Adrenal gland (tissue), 9 donors: ENCODE measurements at regions not wholly inside any gene's neighbourhood (a gene's known extent, or its start where the extent isn't known, plus 50 kb on each side); places are given as distances from the start of the nearest gene placed in this dataset.

Experiments
- DNase-seq, 7 donors: peaks; one replicate each; pipeline ENCODE4 v3.0.0-alpha.2; 2019 to 2020
- H3K27ac ChIP-seq, 5 donors: fragments of 200-600 bp; sonication (generic) in 4 of 5; 1 replicate in 3 of 5; 2 replicates in 2 of 5; pipeline versions ENCODE4 v1.5.1 to v1.8.0; 2016 to 2020; ENCODE audit warnings: mild to moderate bottlenecking in 1 of 5
- H3K27me3 ChIP-seq: fragments of 200-600 bp; 2 replicates; pipeline ENCODE4 v1.8.0; 2021
- H3K36me3 ChIP-seq, 2 donors: fragments of 200-600 bp; replicated peaks in 1 of 2; 1 replicate in 1 of 2; 2 replicates in 1 of 2; pipeline versions ENCODE4 v1.5.1 to v1.8.0; 2018 to 2022
- H3K4me1 ChIP-seq, 2 donors: fragments of 200-600 bp; replicated peaks in 1 of 2; 1 replicate in 1 of 2; 2 replicates in 1 of 2; pipeline versions ENCODE4 v1.5.1 to v1.8.0; 2018 to 2021
- H3K4me3 ChIP-seq, 4 donors: fragments of 200-600 bp; sonication (generic) in 3 of 4; one replicate each; pipeline ENCODE4 v1.5.1; 2016 to 2018
- H3K9me3 ChIP-seq, 3 donors: fragments of 200-600 bp; sonication (generic) in 1 of 3; replicated peaks in 1 of 3; 1 replicate in 2 of 3; 2 replicates in 1 of 3; pipeline versions ENCODE4 v1.5.1 to v1.8.0; 2016 to 2021
- CTCF ChIP-seq, 6 experiments: fragments of 450-650 bp in 4 of 6; fragments of 200-600 bp in 2 of 6; sonication (generic) in 1 of 6; IDR thresholded peaks; 1 replicate in 5 of 6; 2 replicates in 1 of 6; pipeline versions ENCODE4 v1.5.1 to v1.8.0; 2016 to 2021; ENCODE audit warnings: antibody characterized with exemption in 6 of 6, mild to moderate bottlenecking in 2 of 6, moderate library complexity in 1 of 6
- POLR2A ChIP-seq, 2 donors: fragments of 450-650 bp; IDR thresholded peaks; one replicate each; pipeline ENCODE4 v1.6.1; 2017; ENCODE audit warnings: antibody characterized with exemption in 2 of 2, mild to moderate bottlenecking in 2 of 2, moderate library complexity in 1 of 2
- WGBS, 4 donors: extraction: QIAGEN DNeasy Blood & Tissue Kit in 2 of 4; methylation state at CpG; one replicate each; pipeline versions ENCODE4 v1.1.5 to v1.1.7; 2013 to 2017; 5-methylcytosine and 5-hydroxymethylcytosine counted together
- intact Hi-C, 2 donors: fragments of 100-400 bp; cut with DNase I; formaldehyde crosslinking; loops; one replicate each; pipeline versions ENCODE4 v1.14.1 to v1.15.0; 2022 to 2023
- donor health status: healthy with polysubstance abuse.
- donor health status: Bipolar disorder and iron deficiency.
- donor health status: DM: yes; HTN: yes; CAD: no.
- donor health status: DM: no; HTN: no; CAD: no.
- donor health status: DM: no; HTN: no; CAD: no.

- H3K4me3 ChIP-seq, result no peak overlapping the region
- TF ChIP-seq POLR2A (IDR thresholded peaks at IDR 0.05) (no peak), CTCF (IDR thresholded peaks at IDR 0.05) (no peak)
- intact Hi-C loops, result no loop called here
- no peaks in the 10 kb centered on the region for H3K36me3 ChIP-seq
- no peak for DNase-seq
- H3K9me3 ChIP-seq, result no peaks in the 10 kb centered on the region
- WGBS, 4 donors, result 92 to 96% (median 95%) methylated on average over 4 of the region's 4 CpGs
- H3K27ac ChIP-seq, result no peak overlapping the region
- H3K4me1 ChIP-seq, result peaks cover 4 to 10% of the 10 kb centered on the region in 2 donors
- no peaks in the 10 kb centered on the region for H3K27me3 ChIP-seq
Measured at GRCh38 chr13:33377411-33377810, 91.9 kb upstream of the STARD13 start.

GRCh38 chr13:33377825-33378224, 92.3 kb upstream of the STARD13 start:
- TF ChIP-seq CTCF (IDR thresholded peaks at IDR 0.05), result no peak
- no peak for TF ChIP-seq POLR2A (IDR thresholded peaks at IDR 0.05)
- no peaks in the 10 kb centered on the region for H3K9me3 ChIP-seq
- peaks cover 4 to 10% of the 10 kb centered on the region in 2 donors for H3K4me1 ChIP-seq
- no peak for DNase-seq
- intact Hi-C loops, result no loop called here
- no peaks in the 10 kb centered on the region for H3K27me3 ChIP-seq
- H3K4me3 ChIP-seq, result no peak overlapping the region
- H3K36me3 ChIP-seq, result no peaks in the 10 kb centered on the region
- H3K27ac ChIP-seq, result no peak overlapping the region

GRCh38 chr13:33379608-33380007, 94.1 kb upstream of the STARD13 start:
- no peak overlapping the region for H3K4me3 ChIP-seq
- intact Hi-C loops, result no loop called here
- peak in 4 of 7 donors; percentile 43 to 62 (median 53) for DNase-seq

GRCh38 chr13:33380487-33381079, 95.0 kb upstream of the STARD13 start:
- TF ChIP-seq POLR2A (IDR thresholded peaks at IDR 0.05) (no peak), CTCF (IDR thresholded peaks at IDR 0.05) (no peak)
- Histone ChIP-seq H3K27ac (peak overlapping the region in 1 of 5 donors; percentile 41), H3K4me1 (peaks cover 4 to 10% of the 10 kb centered on the region in 2 donors), H3K36me3 (no peaks in the 10 kb centered on the region), H3K9me3 (no peaks in the 10 kb centered on the region), H3K27me3 (no peaks in the 10 kb centered on the region), H3K4me3 (no peak overlapping the region)
- WGBS, 4 donors, result 66 to 76% (median 71%) methylated on average over 3 of the region's 3 CpGs
- intact Hi-C loops, result no loop called here
- no peak for DNase-seq

More at GRCh38 chr13:33379608-33380007, 94.1 kb upstream of the STARD13 start:
- Histone ChIP-seq H3K27ac (peak overlapping the region in 2 of 5 donors; percentile 15 to 41), H3K27me3 (no peaks in the 10 kb centered on the region), H3K4me1 (peaks cover 4 to 10% of the 10 kb centered on the region in 2 donors), H3K36me3 (no peaks in the 10 kb centered on the region), H3K9me3 (no peaks in the 10 kb centered on the region)
- no peak for TF ChIP-seq CTCF (IDR thresholded peaks at IDR 0.05)
- TF ChIP-seq POLR2A (IDR thresholded peaks at IDR 0.05), result no peak
